Brain microvascular endothelial cell (primary cell): ENCODE measurements at regions not wholly inside any gene's neighbourhood (a gene's known extent, or its start where the extent isn't known, plus 50 kb on each side); places are given as distances from the start of the nearest gene placed in this dataset.

Experiments
- DNase-seq: peaks from one replicate; pipeline ENCODE4 v3.0.0-alpha.2; 2020
- H3K27ac ChIP-seq: fragments of 250-450 bp; sonication (Bioruptor Pico); 2 replicates; pipeline ENCODE4 v1.5.1; 2020; ENCODE audit warnings: mild to moderate bottlenecking, moderate library complexity
- H3K27me3 ChIP-seq: fragments of 250-450 bp; sonication (Bioruptor Pico); replicated peaks from 2 replicates; pipeline ENCODE4 v1.5.1; 2020; ENCODE audit warnings: mild to moderate bottlenecking
- H3K36me3 ChIP-seq: fragments of 250-450 bp; sonication (Bioruptor Pico); replicated peaks from 2 replicates; pipeline ENCODE4 v1.5.1; 2020; ENCODE audit warnings: mild to moderate bottlenecking
- H3K4me3 ChIP-seq: 2 replicates; pipeline ENCODE4 v1.5.1; 2011; ENCODE audit warnings: low read depth, mild to moderate bottlenecking, control low read depth, low read length, moderate library complexity
- CTCF ChIP-seq: IDR thresholded peaks from 2 replicates; pipeline ENCODE4 v1.5.1; 2011; ENCODE audit warnings: low read depth, mild to moderate bottlenecking, moderate library complexity, low read length, control low read depth, inconsistent platforms; ENCODE audit errors: missing control alignments
- in situ Hi-C: cut with HindIII; loops from 2 replicates; pipeline ENCODE4 v1.10.0; 2017; ENCODE audit warnings: low sequenced_read_pairs, low pct_ligation_motif_present

DNA sequence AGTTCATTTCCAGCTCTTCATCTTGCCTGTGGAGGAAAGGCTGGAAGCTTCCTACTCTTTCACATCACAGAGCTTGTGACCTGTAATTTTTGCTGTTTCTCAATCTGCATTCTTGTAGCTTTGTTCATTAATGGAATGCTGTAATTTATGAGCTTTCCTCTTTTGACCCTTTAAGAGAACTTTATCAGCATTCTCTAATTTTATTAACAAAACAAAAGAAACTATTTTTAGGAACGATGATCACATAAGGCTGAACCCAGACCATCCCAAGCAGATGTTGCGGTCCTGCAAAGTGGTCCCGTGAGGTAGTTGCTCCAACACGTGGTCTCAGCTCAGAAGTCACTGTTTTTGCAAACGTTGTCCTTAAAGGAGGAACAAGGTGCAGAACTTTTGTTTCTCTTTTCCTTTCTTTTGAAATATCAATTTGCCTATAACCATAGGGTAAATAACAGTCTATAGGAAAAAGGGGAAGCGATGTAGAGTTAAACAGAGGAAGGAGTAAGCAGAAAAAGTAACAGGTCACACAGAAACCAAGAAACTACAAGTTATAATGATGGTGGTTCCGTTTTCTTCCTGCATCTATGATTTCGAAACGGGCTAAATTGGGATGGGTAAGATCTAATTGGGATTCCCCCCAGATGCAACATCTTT, 121.3 kb upstream of the PHACTR1 start:
- no peaks in the 10 kb centered on the region for H3K36me3 ChIP-seq
- DNase-seq = no peak
- H3K27ac ChIP-seq = no peak overlapping the region
- H3K4me3 ChIP-seq = no peak overlapping the region
- H3K27me3 ChIP-seq = no peaks in the 10 kb centered on the region
- in situ Hi-C loops = no loop called here
- no peak for TF ChIP-seq CTCF

- H3K27me3 ChIP-seq = no peaks in the 10 kb centered on the region
- in situ Hi-C loops = no loop called here
- no peak overlapping the region for H3K27ac ChIP-seq
- no peak for TF ChIP-seq CTCF
- H3K4me3 ChIP-seq = no peak overlapping the region
- DNase-seq = no peak
- H3K36me3 ChIP-seq = no peaks in the 10 kb centered on the region
Measured at GRCh38 chr6:12596731-12597130, 119.8 kb upstream of the PHACTR1 start.

DNA sequence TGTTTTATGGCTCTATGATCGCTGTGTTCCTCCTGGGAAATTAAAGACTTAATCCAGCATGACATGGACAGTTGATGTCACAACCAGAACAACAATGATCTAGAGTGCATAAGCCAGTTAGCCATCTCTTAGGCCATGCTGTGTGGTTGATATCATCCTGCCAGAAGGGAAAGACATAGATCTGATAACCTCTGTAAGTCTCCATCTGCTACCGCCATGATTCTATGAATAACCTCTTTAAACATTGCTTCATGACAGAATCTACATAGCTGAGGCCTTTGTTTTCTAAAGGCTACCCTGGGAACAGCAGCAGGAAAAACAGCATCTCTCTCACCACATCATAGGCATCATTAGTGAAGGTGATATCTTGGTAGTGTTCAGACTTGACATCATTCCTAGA, 117.6 kb upstream of the PHACTR1 start:
- in situ Hi-C loops = no loop called here

GRCh38 chr6:12601881-12602280, 114.7 kb upstream of the PHACTR1 start:
- Histone ChIP-seq H3K27ac (no peak overlapping the region), H3K36me3 (no peaks in the 10 kb centered on the region), H3K27me3 (no peaks in the 10 kb centered on the region), H3K4me3 (no peak overlapping the region)
- in situ Hi-C loops = loop anchor here (25.0 kb wide), 1 partner anchor 315 kb away; the partner anchor contains the start of gene EDN1
- no peak for TF ChIP-seq CTCF
- no peak for DNase-seq

More for the DNA sequence above, 117.6 kb upstream of the PHACTR1 start:
- no peaks in the 10 kb centered on the region for H3K36me3 ChIP-seq
- DNase-seq = no peak
- no peak overlapping the region for H3K4me3 ChIP-seq
- no peak overlapping the region for H3K27ac ChIP-seq
- no peaks in the 10 kb centered on the region for H3K27me3 ChIP-seq
- TF ChIP-seq CTCF = no peak

- Histone ChIP-seq H3K36me3 (no peaks in the 10 kb centered on the region), H3K27me3 (no peaks in the 10 kb centered on the region), H3K4me3 (no peak overlapping the region), H3K27ac (no peak overlapping the region)
- no peak for TF ChIP-seq CTCF
- in situ Hi-C loops = loop anchor here (25.0 kb wide), 1 partner anchor 315 kb away; the partner anchor contains the start of gene EDN1
- no peak for DNase-seq
Measured at GRCh38 chr6:12602342-12602741, 114.2 kb upstream of the PHACTR1 start.
